VCaP (cell line): ENCODE measurements at regions not wholly inside any gene's neighbourhood (a gene's known extent, or its start where the extent isn't known, plus 50 kb on each side); places are given as distances from the start of the nearest gene placed in this dataset.
A peak's percentile ranks its signal among the peaks of the same experiment; 100 is the strongest.

Experiments
- H3K27ac ChIP-seq: fragments of 450-650 bp; 2 replicates; pipeline ENCODE4 v1.5.1; 2017
- TF ChIP-seq, protein P1 (sequence below): fragments of 450-650 bp; conservative IDR thresholded peaks from 2 replicates; pipeline ENCODE4 v1.5.1; 2017; ENCODE audit warnings: mild to moderate bottlenecking, moderate library complexity

DNA sequence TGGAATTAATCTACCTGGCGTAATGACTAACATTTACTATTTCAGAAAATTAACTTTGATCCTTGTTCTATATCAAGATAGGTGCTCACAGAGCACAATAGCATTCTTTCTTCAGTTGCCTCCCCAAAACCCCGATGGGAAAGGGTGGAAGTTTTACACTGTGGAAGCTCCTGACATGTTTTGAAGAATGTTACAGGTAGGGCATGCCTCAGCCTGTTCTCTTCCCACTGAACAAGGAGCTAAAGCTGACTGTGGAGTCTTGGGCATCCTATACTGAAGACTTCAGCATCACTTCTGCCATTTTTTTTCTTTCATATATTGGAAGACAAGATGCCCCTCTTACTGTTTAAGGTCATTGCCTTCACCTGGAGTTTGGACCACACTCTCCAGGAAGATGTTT is 211.2 kb downstream of the SPP2 start:
- H3K27ac ChIP-seq: no peak overlapping the region
- TF ChIP-seq, protein P1, sequence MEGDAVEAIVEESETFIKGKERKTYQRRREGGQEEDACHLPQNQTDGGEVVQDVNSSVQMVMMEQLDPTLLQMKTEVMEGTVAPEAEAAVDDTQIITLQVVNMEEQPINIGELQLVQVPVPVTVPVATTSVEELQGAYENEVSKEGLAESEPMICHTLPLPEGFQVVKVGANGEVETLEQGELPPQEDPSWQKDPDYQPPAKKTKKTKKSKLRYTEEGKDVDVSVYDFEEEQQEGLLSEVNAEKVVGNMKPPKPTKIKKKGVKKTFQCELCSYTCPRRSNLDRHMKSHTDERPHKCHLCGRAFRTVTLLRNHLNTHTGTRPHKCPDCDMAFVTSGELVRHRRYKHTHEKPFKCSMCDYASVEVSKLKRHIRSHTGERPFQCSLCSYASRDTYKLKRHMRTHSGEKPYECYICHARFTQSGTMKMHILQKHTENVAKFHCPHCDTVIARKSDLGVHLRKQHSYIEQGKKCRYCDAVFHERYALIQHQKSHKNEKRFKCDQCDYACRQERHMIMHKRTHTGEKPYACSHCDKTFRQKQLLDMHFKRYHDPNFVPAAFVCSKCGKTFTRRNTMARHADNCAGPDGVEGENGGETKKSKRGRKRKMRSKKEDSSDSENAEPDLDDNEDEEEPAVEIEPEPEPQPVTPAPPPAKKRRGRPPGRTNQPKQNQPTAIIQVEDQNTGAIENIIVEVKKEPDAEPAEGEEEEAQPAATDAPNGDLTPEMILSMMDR: no peak

DNA sequence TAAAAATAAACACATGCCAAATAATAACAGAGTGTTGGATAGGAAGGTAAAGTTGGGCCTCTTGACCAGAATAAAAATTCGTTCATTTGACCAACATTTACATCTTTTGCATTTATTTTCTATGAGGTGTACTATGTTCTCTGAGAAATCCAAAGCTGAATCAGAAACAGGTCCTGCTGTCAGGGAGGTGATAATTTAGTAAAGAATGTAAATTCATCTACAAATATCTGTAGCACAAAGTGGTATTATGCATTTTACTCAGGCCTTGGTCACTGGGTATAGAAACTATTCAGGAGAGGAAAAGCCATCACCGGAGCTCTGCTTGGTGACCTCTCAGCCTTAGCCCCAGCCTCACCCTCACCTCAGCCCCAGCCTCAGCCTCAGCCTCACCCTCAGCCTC is 208.9 kb downstream of the SPP2 start:
- TF ChIP-seq, protein P1: no peak
- no peak overlapping the region for H3K27ac ChIP-seq

DNA sequence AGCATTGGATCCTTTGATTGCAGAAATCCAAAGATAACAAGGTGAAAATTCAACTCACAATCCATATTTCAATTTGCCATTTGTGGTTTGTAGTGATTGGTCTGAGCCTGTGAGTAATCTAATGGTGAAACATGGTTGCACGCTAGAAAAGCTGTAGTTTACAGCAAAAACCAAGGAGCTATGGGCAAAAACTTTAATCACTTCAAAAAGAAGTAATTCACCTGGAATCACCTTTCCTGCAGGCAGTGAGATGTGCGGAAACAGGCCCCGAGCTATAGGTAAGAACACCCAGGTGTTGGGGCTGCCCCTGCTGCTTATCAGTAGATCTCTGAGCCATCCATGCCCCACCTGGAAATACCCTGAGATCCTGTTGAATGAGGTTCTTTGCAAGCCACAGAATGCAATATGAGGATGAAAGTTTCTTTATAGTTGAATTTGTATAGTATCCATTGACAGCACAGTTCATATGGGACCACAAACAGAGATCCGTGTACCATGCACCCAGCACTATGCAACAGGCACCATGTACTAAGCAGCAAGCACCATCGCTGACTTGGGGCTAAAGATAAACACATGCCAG is 208.2 kb downstream of the SPP2 start:
- no peak overlapping the region for H3K27ac ChIP-seq
- TF ChIP-seq, protein P1: no peak

DNA sequence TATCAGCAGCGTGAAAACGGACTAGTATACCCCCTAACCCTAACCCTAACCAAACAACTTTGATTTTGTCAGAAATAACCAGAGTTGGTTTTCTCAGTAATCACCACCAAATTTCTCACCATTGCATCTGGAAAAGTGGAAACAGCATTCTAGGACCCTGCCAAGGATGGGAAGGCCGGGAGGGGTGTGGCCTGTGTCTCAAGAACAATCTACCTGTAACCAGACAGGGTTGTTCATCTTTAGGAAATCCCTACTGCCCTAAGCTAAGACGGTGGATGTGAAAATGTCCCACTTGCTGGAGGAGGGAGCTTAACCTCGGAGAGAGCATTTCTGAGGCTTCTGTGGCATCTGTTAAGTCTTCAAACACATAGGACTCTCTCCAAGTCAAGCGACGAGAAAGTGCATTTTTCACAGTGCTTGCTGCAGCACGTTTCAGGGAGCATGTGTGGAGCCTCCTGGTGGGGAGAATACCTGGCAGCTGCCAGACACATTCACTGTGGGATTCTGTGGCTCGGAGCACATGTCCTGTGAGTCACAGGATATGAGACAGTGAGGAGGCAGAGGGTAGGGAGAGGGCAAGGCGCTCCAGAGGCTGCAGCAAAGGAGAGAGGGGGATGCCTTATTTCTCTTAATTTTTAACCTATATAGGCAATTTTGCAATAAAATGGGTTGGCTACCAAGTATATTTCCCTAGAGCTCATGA is 207.5 kb downstream of the SPP2 start:
- TF ChIP-seq, protein P1: peak; percentile 72
- no peak overlapping the region for H3K27ac ChIP-seq

DNA sequence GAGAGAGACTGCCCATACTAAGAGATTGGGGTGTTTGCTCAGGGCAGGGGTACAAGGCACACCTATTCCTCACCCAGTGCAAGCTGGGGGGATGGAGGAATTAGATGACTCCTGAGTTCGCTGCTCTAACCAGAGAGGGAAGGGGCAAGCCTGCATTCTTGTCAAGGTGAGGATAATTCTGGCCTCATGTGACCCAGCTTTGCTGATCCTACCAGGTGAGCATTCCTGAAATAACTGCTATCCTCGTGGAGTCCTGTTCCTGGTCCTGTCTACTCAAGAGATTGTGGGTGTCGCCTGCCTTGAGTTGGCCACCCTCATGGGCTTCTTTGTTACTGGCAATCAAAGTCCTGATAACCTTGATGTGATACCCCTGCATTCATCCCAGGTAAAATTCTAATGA is 206.0 kb downstream of the SPP2 start:
- H3K27ac ChIP-seq: no peak overlapping the region
- TF ChIP-seq, protein P1: no peak

DNA sequence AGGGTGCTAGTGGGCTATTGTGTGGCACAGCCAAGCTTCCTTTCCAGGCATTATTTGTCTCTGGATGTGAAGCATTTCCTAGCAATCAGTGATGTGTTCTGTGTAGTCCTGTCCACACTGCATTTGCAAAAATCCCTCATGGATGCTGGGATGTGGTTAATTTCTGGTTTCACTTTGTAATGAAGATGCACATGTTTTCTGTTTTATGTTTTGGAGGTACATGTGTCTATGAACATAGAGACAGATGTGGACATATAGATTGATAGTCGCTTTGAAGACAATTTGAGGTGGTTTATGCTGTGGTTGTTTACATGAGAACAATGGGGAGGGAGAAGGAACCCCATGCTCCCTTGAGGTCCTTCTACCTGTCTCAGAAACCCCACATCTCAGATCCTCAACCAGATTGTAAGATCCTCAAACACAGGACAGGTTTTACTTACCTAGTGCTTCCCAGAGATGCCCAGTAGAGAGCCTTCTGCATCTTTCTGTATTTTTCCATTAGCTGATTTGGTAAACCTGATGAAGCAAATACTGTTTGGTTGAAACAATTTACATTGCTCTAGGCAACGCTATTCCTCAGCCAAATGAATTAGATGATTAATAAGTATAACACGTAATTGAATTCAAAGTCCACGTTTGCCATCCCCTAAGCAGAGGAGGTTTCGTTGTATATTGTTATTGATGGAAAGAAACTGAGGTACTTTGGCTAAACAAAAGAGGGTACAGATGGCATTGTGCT is 204.4 kb downstream of the SPP2 start:
- TF ChIP-seq, protein P1: no peak
- H3K27ac ChIP-seq: no peak overlapping the region

DNA sequence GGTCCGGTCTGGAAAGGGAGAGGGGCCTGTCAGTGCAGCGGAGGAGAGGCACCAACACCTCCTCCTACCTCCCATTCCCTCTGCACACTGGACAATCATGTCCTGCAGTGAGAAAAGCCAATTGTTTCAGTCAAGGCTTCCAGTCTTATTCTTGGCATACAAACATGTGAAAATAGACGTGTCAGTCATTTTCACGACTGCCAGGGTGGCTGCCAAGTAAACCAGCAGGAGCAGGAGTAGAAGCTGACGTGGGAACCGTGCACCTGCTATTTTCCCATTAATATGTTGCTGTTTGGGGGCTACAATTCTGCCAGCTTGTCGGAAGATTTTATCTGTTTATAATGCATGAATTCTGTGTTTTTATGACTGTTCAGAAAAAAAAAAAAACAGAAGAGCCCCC is 202.3 kb downstream of the SPP2 start:
- TF ChIP-seq, protein P1: no peak

More for the DNA sequence above, 202.3 kb downstream of the SPP2 start:
- H3K27ac ChIP-seq: no peak overlapping the region; the same call in 1 of the 2 replicates
